PFSK-1 (cell line): ENCODE measurements at regions not wholly inside any gene's neighbourhood (a gene's known extent, or its start where the extent isn't known, plus 50 kb on each side); places are given as distances from the start of the nearest gene placed in this dataset.

Experiments used
- FOXP2 ChIP-seq: optimal IDR thresholded peaks from 2 replicates; pipeline ENCODE3; 2011; ENCODE audit warnings: borderline replicate concordance, control low read depth, inconsistent platforms; ENCODE audit not compliant: insufficient read depth; ENCODE audit errors: extremely low read length, extremely low read depth
- POLR2AphosphoS5 ChIP-seq: IDR thresholded peaks from 2 replicates; pipeline ENCODE4 v1.6.1; 2012; ENCODE audit warnings: low read depth, mild to moderate bottlenecking, control low read depth, low read length, moderate library complexity
- SIN3A ChIP-seq: IDR thresholded peaks from 2 replicates; pipeline ENCODE4 v1.6.1; 2012; ENCODE audit warnings: mild to moderate bottlenecking, low read length, moderate library complexity, borderline replicate concordance; ENCODE audit not compliant: insufficient read depth
- TAF1 ChIP-seq: IDR thresholded peaks from 2 replicates; pipeline ENCODE4 v1.6.1; 2012; ENCODE audit warnings: low read length, control low read depth, borderline replicate concordance; ENCODE audit not compliant: insufficient read depth
- TF ChIP-seq, protein P1 (sequence below), 2 experiments: IDR thresholded peaks; 2 replicates each; pipeline versions ENCODE4 v1.6.1 to v1.8.0; 2011 to 2012; ENCODE audit warnings: low read depth in 2 of 2, low read length in 2 of 2, control low read depth in 1 of 2, inconsistent platforms in 1 of 2, mild to moderate bottlenecking in 1 of 2, moderate library complexity in 1 of 2; ENCODE audit not compliant: insufficient read depth in 1 of 2

DNA sequence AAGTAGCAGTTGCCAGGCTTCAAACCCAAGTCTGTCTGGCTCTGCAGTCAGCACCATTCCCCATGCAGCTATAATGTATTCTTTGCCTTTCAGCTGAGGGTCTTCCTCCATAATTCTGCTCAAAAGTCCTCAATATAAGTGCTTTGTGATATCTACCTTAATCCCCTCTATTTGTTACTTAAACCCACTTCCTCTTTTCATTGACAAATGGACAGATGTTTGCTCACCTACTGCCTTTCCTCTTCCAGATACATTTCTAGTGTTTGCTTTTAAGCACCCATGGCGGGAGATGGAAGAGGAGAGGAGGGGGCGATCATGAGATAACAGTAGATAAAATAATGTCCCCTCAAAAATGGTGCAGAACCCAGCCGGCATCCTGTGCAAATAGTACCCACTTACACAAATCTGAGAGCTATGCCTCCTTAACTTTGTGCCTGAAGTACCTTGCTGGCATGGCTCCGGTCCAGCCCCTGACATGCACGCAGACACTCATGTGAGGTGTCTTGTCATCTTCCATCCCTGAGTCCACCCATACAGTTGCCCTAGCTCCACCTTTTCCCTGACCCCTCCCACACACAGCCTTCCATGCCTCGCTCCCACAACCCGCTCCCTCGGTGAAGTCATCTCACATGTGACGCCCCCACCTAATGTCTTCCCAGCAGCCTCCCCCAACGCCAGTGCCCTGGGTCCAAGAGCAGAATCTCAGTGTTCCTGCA, 109.6 kb downstream of the TRIM29 start:
- TF ChIP-seq POLR2AphosphoS5: no peak
- TF ChIP-seq, protein P1, sequence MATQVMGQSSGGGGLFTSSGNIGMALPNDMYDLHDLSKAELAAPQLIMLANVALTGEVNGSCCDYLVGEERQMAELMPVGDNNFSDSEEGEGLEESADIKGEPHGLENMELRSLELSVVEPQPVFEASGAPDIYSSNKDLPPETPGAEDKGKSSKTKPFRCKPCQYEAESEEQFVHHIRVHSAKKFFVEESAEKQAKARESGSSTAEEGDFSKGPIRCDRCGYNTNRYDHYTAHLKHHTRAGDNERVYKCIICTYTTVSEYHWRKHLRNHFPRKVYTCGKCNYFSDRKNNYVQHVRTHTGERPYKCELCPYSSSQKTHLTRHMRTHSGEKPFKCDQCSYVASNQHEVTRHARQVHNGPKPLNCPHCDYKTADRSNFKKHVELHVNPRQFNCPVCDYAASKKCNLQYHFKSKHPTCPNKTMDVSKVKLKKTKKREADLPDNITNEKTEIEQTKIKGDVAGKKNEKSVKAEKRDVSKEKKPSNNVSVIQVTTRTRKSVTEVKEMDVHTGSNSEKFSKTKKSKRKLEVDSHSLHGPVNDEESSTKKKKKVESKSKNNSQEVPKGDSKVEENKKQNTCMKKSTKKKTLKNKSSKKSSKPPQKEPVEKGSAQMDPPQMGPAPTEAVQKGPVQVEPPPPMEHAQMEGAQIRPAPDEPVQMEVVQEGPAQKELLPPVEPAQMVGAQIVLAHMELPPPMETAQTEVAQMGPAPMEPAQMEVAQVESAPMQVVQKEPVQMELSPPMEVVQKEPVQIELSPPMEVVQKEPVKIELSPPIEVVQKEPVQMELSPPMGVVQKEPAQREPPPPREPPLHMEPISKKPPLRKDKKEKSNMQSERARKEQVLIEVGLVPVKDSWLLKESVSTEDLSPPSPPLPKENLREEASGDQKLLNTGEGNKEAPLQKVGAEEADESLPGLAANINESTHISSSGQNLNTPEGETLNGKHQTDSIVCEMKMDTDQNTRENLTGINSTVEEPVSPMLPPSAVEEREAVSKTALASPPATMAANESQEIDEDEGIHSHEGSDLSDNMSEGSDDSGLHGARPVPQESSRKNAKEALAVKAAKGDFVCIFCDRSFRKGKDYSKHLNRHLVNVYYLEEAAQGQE (IDR thresholded peaks at IDR 0.05; ENCODE audit: insufficient read depth in 1 of 2, low read depth in 2 of 2, low read length in 2 of 2): no peak
- no peak for TF ChIP-seq TAF1
- TF ChIP-seq SIN3A: no peak
- no peak for TF ChIP-seq FOXP2
